ENCODE measurements at regions not wholly inside any gene's neighbourhood (a gene's known extent, or its start where the extent isn't known, plus 50 kb on each side); places are given as distances from the start of the nearest gene placed in this dataset.

- ChIA-PET CTCF (no interaction called here), POLR2A (ENCODE audit: unreplicated experiment) (no interaction called here)
- TF ChIP-seq CTCF (conservative IDR thresholded peaks at IDR 0.05), result no peak
- no peak for TF ChIP-seq EZH2 (IDR thresholded peaks at IDR 0.05; ENCODE audit: low read depth)
- H3K4me1 ChIP-seq (replicated peaks; ENCODE audit: insufficient read depth), result no peaks in the 10 kb centered on the region
- H3K4me2 ChIP-seq, result no peak overlapping the region
- H3K27ac ChIP-seq, result no peak overlapping the region
- peaks cover 44% of the 10 kb centered on the region for H3K27me3 ChIP-seq (ENCODE audit: insufficient read depth, low read depth)
- no peaks in the 10 kb centered on the region for H4K20me1 ChIP-seq (ENCODE audit: insufficient read depth)
- H3K36me3 ChIP-seq (ENCODE audit: low read depth), result no peaks in the 10 kb centered on the region
- H2AFZ ChIP-seq, result no peak overlapping the region
- no TSS peak for BruUV-seq (replicated peaks)
- no peak for DNase-seq
- intact Hi-C loops (cut with micrococcal nuclease; ENCODE audit: unreplicated experiment), result no loop called here
- H3K4me3 ChIP-seq, result no peak overlapping the region
- H3K9me3 ChIP-seq (ENCODE audit: insufficient read depth, low read depth), result no peaks in the 10 kb centered on the region
- H3K9me2 ChIP-seq (ENCODE audit: insufficient read depth), result no peaks in the 10 kb centered on the region; the same call in 1 of the 2 replicates
- H3K79me2 ChIP-seq (ENCODE audit: low read depth), result no peaks in the 10 kb centered on the region
- no peaks in the 10 kb centered on the region for H3F3A ChIP-seq (ENCODE audit: insufficient read depth, low read depth)
Measured at GRCh38 chr16:80189476-80190175, 351.2 kb upstream of the DYNLRB2 start.

GRCh38 chr16:80176114-80176513 is 364.7 kb upstream of the DYNLRB2 start:
- POLR2A ChIA-PET (ENCODE audit: unreplicated experiment), result no interaction called here
- CTCF ChIA-PET, result no interaction called here
- no peak overlapping the region for H3K27ac ChIP-seq

GRCh38 chr16:80175011-80175410 is 365.8 kb upstream of the DYNLRB2 start:
- H2AFZ ChIP-seq, result no peak overlapping the region
- no peaks in the 10 kb centered on the region for H3K36me3 ChIP-seq (ENCODE audit: low read depth)
- H3F3A ChIP-seq (ENCODE audit: insufficient read depth, low read depth), result no peaks in the 10 kb centered on the region
- POLR2A ChIA-PET (ENCODE audit: unreplicated experiment), result no interaction called here
- H3K4me2 ChIP-seq, result no peak overlapping the region
- H4K20me1 ChIP-seq (ENCODE audit: insufficient read depth), result no peaks in the 10 kb centered on the region
- CTCF ChIA-PET, result no interaction called here
- intact Hi-C loops (cut with micrococcal nuclease; ENCODE audit: unreplicated experiment), result no loop called here
- no peaks in the 10 kb centered on the region for H3K9me3 ChIP-seq (ENCODE audit: insufficient read depth, low read depth)
- no peak for DNase-seq
- no peaks in the 10 kb centered on the region for H3K9me2 ChIP-seq (ENCODE audit: insufficient read depth)
- no peaks in the 10 kb centered on the region for H3K79me2 ChIP-seq (ENCODE audit: low read depth)
- no peak for TF ChIP-seq EZH2 (IDR thresholded peaks at IDR 0.05; ENCODE audit: low read depth)
- no TSS peak for BruUV-seq (replicated peaks)
- peaks cover 10% of the 10 kb centered on the region; the same call in 1 of the 2 replicates for H3K4me1 ChIP-seq (replicated peaks; ENCODE audit: insufficient read depth)
- H3K27me3 ChIP-seq (ENCODE audit: insufficient read depth, low read depth), result peaks cover 27% of the 10 kb centered on the region; the same call in 1 of the 2 replicates
- no peak overlapping the region for H3K4me3 ChIP-seq
- H3K27ac ChIP-seq, result no peak overlapping the region

More at GRCh38 chr16:80176114-80176513, 364.7 kb upstream of the DYNLRB2 start:
- no peak for DNase-seq
- Histone ChIP-seq H3K27me3 (ENCODE audit: insufficient read depth, low read depth) (peaks cover 20% of the 10 kb centered on the region; the same call in 1 of the 2 replicates), H3K4me1 (replicated peaks; ENCODE audit: insufficient read depth) (peaks cover 10% of the 10 kb centered on the region; the same call in 1 of the 2 replicates), H3K9me2 (ENCODE audit: insufficient read depth) (no peaks in the 10 kb centered on the region), H3K9me3 (ENCODE audit: insufficient read depth, low read depth) (no peaks in the 10 kb centered on the region), H3K79me2 (ENCODE audit: low read depth) (no peaks in the 10 kb centered on the region), H3K4me2 (no peak overlapping the region), H3K36me3 (ENCODE audit: low read depth) (no peaks in the 10 kb centered on the region), H3K4me3 (no peak overlapping the region), H4K20me1 (ENCODE audit: insufficient read depth) (no peaks in the 10 kb centered on the region), H3F3A (ENCODE audit: insufficient read depth, low read depth) (no peaks in the 10 kb centered on the region), H2AFZ (no peak overlapping the region)
- intact Hi-C loops (cut with micrococcal nuclease; ENCODE audit: unreplicated experiment), result no loop called here
- TF ChIP-seq EZH2 (IDR thresholded peaks at IDR 0.05; ENCODE audit: low read depth), result no peak
- no peak for TF ChIP-seq CTCF (conservative IDR thresholded peaks at IDR 0.05)
- no TSS peak for BruUV-seq (replicated peaks)

- Histone ChIP-seq H3K36me3 (ENCODE audit: low read depth) (no peaks in the 10 kb centered on the region), H4K20me1 (ENCODE audit: insufficient read depth) (no peaks in the 10 kb centered on the region), H3K4me3 (no peak overlapping the region), H3K27me3 (ENCODE audit: insufficient read depth, low read depth) (peaks cover 33% of the 10 kb centered on the region; the same call in 1 of the 2 replicates), H3K79me2 (ENCODE audit: low read depth) (no peaks in the 10 kb centered on the region), H3K4me1 (replicated peaks; ENCODE audit: insufficient read depth) (peaks cover 10% of the 10 kb centered on the region; the same call in 1 of the 2 replicates), H3F3A (ENCODE audit: insufficient read depth, low read depth) (no peaks in the 10 kb centered on the region), H3K4me2 (no peak overlapping the region), H2AFZ (no peak overlapping the region), H3K9me2 (ENCODE audit: insufficient read depth) (no peaks in the 10 kb centered on the region), H3K27ac (no peak overlapping the region), H3K9me3 (ENCODE audit: insufficient read depth, low read depth) (no peaks in the 10 kb centered on the region)
- POLR2A ChIA-PET (ENCODE audit: unreplicated experiment), result no interaction called here
- CTCF ChIA-PET, result no interaction called here
- TF ChIP-seq CTCF (conservative IDR thresholded peaks at IDR 0.05) (no peak), EZH2 (IDR thresholded peaks at IDR 0.05; ENCODE audit: low read depth) (no peak)
- BruUV-seq (replicated peaks), result no TSS peak
- intact Hi-C loops (cut with micrococcal nuclease; ENCODE audit: unreplicated experiment), result no loop called here
- DNase-seq, result no peak
Measured at GRCh38 chr16:80174416-80174815, 366.4 kb upstream of the DYNLRB2 start.

Measured in PC-9 (cell line).